ENCODE measurements at regions not wholly inside any gene's neighbourhood (a gene's known extent, or its start where the extent isn't known, plus 50 kb on each side); places are given as distances from the start of the nearest gene placed in this dataset.

DNA sequence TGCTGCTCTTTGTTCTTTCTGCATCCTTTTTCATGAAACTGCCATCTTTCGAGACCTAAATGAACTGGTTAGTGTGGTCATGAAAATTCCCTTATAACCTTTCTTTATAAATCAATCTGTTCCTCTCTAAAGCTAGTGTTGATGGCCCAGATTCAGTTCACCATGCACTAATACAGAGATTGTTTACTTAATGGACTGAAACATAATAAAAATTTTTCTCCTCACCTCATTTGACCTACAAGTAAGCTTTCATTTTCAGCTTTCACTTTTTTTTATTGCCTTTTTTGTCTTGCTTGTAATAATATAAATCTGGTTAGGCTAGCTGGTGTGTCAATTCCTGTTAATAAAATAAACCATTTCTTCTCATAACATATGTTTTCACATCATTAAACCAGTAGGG lies 183.8 kb downstream of the CCDC59 start:
- no peak for TF ChIP-seq EZH2 (IDR thresholded peaks at IDR 0.05; ENCODE audit: borderline replicate concordance, low read depth, low read length, poor library complexity, severe bottlenecking)
- TF ChIP-seq, protein P1, sequence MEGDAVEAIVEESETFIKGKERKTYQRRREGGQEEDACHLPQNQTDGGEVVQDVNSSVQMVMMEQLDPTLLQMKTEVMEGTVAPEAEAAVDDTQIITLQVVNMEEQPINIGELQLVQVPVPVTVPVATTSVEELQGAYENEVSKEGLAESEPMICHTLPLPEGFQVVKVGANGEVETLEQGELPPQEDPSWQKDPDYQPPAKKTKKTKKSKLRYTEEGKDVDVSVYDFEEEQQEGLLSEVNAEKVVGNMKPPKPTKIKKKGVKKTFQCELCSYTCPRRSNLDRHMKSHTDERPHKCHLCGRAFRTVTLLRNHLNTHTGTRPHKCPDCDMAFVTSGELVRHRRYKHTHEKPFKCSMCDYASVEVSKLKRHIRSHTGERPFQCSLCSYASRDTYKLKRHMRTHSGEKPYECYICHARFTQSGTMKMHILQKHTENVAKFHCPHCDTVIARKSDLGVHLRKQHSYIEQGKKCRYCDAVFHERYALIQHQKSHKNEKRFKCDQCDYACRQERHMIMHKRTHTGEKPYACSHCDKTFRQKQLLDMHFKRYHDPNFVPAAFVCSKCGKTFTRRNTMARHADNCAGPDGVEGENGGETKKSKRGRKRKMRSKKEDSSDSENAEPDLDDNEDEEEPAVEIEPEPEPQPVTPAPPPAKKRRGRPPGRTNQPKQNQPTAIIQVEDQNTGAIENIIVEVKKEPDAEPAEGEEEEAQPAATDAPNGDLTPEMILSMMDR (conservative IDR thresholded peaks at IDR 0.05; ENCODE audit: low read depth, low read length) = no peak

Data from A673 (cell line).